ENCODE measurements at regions not wholly inside any gene's neighbourhood (a gene's known extent, or its start where the extent isn't known, plus 50 kb on each side); places are given as distances from the start of the nearest gene placed in this dataset.

DNA sequence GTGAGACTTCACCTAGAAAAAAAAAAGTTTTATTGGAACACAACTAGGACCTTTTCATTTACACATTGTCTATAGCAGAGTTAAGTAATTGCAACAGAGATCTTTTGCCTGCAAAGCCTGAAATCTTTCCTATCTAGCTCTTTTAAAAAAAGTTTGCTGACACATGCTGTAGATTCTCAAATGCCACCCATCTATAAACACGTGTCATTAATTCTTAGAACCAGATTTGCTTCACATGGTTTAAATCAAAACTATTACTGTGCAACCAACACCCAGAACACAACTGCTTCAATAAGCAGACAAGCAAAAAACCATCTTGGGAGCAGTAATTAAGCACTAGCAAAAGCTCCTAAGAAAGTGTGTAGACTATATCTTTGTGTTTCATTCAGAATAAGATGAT, 55.0 kb downstream of the OXSM start:
- no peak overlapping the region for H3K27ac ChIP-seq (ENCODE audit: low read depth in 1 of 2, low read length in 1 of 2)
- no peak overlapping the region for H3K4me3 ChIP-seq
- DNase-seq = peak in 2 of 3 donors; percentile 38 to 69
- ATAC-seq (ENCODE audit: insufficient read depth, low FRiP score) = no peak
- H3K36me3 ChIP-seq (ENCODE audit: control insufficient read depth in 4 of 4, insufficient read depth in 4 of 4, low read length in 4 of 4) = no peaks in the 10 kb centered on the region
- no peaks in the 10 kb centered on the region for H3K27me3 ChIP-seq (ENCODE audit: control insufficient read depth in 3 of 3, insufficient read depth in 3 of 3, low read length in 2 of 3)
- TF ChIP-seq, protein P1, sequence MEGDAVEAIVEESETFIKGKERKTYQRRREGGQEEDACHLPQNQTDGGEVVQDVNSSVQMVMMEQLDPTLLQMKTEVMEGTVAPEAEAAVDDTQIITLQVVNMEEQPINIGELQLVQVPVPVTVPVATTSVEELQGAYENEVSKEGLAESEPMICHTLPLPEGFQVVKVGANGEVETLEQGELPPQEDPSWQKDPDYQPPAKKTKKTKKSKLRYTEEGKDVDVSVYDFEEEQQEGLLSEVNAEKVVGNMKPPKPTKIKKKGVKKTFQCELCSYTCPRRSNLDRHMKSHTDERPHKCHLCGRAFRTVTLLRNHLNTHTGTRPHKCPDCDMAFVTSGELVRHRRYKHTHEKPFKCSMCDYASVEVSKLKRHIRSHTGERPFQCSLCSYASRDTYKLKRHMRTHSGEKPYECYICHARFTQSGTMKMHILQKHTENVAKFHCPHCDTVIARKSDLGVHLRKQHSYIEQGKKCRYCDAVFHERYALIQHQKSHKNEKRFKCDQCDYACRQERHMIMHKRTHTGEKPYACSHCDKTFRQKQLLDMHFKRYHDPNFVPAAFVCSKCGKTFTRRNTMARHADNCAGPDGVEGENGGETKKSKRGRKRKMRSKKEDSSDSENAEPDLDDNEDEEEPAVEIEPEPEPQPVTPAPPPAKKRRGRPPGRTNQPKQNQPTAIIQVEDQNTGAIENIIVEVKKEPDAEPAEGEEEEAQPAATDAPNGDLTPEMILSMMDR (IDR thresholded peaks at IDR 0.05; ENCODE audit: control extremely low read depth, extremely low read depth) = no peak
- H3K9ac ChIP-seq (ENCODE audit: insufficient read depth in 1 of 2, low read length in 2 of 2) = no peak overlapping the region
- peaks cover 0 to 13% (median 7%) of the 10 kb centered on the region in 5 donors for H3K4me1 ChIP-seq (ENCODE audit: control insufficient read depth in 5 of 5, insufficient read depth in 5 of 5, low read length in 5 of 5)
- no peaks in the 10 kb centered on the region for H3K9me3 ChIP-seq (ENCODE audit: control insufficient read depth in 4 of 4, insufficient read depth in 3 of 4, low read length in 3 of 4)
- 62 to 70% methylated on average over 1 of the region's 1 CpG for WGBS, 2 donors

DNA sequence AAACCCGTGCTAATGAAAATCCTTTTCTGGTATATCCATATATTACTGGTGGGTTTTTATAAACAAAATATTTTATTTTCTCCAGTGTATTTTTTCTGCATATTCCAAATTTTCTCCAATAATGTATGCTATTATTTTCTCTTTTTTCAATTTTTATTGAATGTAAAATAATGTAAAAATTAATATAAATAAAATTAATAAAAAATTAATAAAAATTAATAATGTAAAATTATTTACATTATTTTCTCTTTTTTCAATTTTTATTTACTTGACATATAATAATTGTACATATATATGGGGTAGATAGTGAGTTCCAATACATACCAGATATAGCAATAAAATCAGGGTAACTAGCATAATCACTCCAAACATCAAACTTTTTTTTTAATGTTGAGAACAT, 56.4 kb downstream of the OXSM start:
- H3K36me3 ChIP-seq (ENCODE audit: control insufficient read depth in 4 of 4, insufficient read depth in 4 of 4, low read length in 4 of 4) = no peaks in the 10 kb centered on the region
- H3K27me3 ChIP-seq (ENCODE audit: control insufficient read depth in 3 of 3, insufficient read depth in 3 of 3, low read length in 2 of 3) = no peaks in the 10 kb centered on the region
- TF ChIP-seq, protein P1 (IDR thresholded peaks at IDR 0.05; ENCODE audit: control extremely low read depth, extremely low read depth) = no peak
- WGBS, 2 donors = 93 to 95% methylated on average over 1 of the region's 1 CpG
- no peak for ATAC-seq (ENCODE audit: insufficient read depth, low FRiP score)
- H3K9me3 ChIP-seq (ENCODE audit: control insufficient read depth in 4 of 4, insufficient read depth in 3 of 4, low read length in 3 of 4) = no peaks in the 10 kb centered on the region
- H3K27ac ChIP-seq (ENCODE audit: low read depth in 1 of 2, low read length in 1 of 2) = no peak overlapping the region
- peaks cover 0 to 14% (median 7%) of the 10 kb centered on the region in 5 donors for H3K4me1 ChIP-seq (ENCODE audit: control insufficient read depth in 5 of 5, insufficient read depth in 5 of 5, low read length in 5 of 5)
- DNase-seq = no peak
- no peak overlapping the region for H3K9ac ChIP-seq (ENCODE audit: insufficient read depth in 1 of 2, low read length in 2 of 2)
- H3K4me3 ChIP-seq = no peak overlapping the region

DNA sequence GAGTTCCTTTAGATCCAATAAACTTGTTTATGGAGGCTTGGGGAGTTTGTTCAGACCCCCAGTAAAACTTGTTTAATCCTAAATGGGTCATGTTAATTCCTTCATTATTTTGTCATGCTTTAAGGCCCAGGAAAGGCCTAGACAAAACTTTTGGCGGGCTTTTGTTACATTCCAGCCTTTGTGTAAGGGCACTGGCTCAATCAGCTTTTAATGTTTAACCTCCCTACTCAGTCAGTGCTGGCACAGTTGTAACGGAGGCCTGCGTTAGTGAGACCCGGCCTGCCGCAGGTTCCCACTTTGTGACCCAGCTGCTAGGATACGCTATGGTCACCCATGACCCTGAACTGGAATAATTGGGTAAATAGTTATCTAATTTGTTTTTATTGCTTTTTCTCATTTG, 59.2 kb downstream of the OXSM start:
- Histone ChIP-seq H3K27me3 (ENCODE audit: control insufficient read depth in 3 of 3, insufficient read depth in 3 of 3, low read length in 2 of 3) (no peaks in the 10 kb centered on the region), H3K4me3 (no peak overlapping the region), H3K27ac (ENCODE audit: low read depth in 1 of 2, low read length in 1 of 2) (no peak overlapping the region), H3K9me3 (ENCODE audit: control insufficient read depth in 4 of 4, insufficient read depth in 3 of 4, low read length in 3 of 4) (no peaks in the 10 kb centered on the region), H3K4me1 (ENCODE audit: control insufficient read depth in 5 of 5, insufficient read depth in 5 of 5, low read length in 5 of 5) (peaks cover 0 to 14% (median 7%) of the 10 kb centered on the region in 5 donors), H3K9ac (ENCODE audit: insufficient read depth in 1 of 2, low read length in 2 of 2) (no peak overlapping the region), H3K36me3 (ENCODE audit: control insufficient read depth in 4 of 4, insufficient read depth in 4 of 4, low read length in 4 of 4) (no peaks in the 10 kb centered on the region)
- DNase-seq (peak in 2 of 3 donors; percentile 26 to 48), ATAC-seq (ENCODE audit: insufficient read depth, low FRiP score) (no peak)
- WGBS, 2 donors = 89 to 96% methylated on average over 6 of the region's 6 CpGs
- TF ChIP-seq, protein P1 (IDR thresholded peaks at IDR 0.05; ENCODE audit: control extremely low read depth, extremely low read depth) = no peak
